HG02571 (cell line): ENCODE measurements at regions not wholly inside any gene's neighbourhood (a gene's known extent, or its start where the extent isn't known, plus 50 kb on each side); places are given as distances from the start of the nearest gene placed in this dataset.

ENCODE experiments used
- ATAC-seq: cut with Tn5 transposase; IDR thresholded peaks from one replicate; pipeline ENCODE4 v1.9.1; 2021; ENCODE audit warnings: mild to moderate bottlenecking, moderate library complexity; ENCODE audit not compliant: unreplicated experiment

- ATAC-seq: no peak
Measured at GRCh38 chr5:30856242-30856641, 337.2 kb upstream of the CDH6 start.

DNA sequence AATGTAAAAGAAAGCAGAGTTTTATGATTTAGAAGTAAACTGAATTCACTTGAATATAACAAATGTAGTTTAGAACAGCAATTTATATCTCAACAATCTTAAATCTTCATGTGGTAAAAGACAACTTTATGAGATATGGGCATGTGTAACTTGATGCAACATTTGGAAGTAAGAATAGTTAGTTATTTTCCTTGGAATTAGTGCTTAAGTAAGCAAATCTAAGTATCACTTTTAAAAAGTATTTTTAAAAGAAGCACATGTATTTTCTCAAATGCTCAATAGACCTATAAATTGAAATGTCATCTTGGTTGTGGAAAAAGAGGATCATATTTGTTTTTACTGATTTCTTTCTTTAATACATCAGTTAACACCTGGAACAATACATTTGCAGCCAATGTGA, 340.3 kb upstream of the CDH6 start:
- ATAC-seq: no peak

GRCh38 chr5:30850866-30851265, 342.6 kb upstream of the CDH6 start:
- no peak for ATAC-seq

GRCh38 chr5:30849931-30850710, 343.4 kb upstream of the CDH6 start:
- ATAC-seq: no peak

GRCh38 chr5:30846171-30846570, 347.3 kb upstream of the CDH6 start:
- no peak for ATAC-seq

- no peak for ATAC-seq
Measured at GRCh38 chr5:30845194-30845593, 348.3 kb upstream of the CDH6 start.

DNA sequence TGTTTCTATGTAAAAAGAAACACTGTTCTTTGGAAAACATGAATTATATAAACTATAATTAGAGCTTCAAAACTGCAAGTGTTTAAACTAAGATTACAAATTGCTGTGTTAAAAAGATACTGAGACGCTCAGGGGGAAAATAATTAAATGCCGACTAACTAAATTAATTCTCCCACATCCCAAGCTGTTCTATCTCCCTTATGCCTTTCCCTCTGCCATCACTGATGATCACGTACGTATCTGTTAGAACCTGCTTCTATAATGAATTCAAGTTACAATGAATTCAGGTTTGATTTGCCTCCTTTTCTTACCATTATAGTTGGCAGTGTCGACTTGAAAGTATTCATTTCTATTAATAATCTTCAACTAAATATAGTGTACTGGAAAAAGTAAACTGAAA, 349.9 kb upstream of the CDH6 start:
- ATAC-seq: no peak

- ATAC-seq: no peak
Measured at GRCh38 chr5:30839956-30840355, 353.5 kb upstream of the CDH6 start.

GRCh38 chr5:30838936-30839496, 354.5 kb upstream of the CDH6 start:
- no peak for ATAC-seq

DNA sequence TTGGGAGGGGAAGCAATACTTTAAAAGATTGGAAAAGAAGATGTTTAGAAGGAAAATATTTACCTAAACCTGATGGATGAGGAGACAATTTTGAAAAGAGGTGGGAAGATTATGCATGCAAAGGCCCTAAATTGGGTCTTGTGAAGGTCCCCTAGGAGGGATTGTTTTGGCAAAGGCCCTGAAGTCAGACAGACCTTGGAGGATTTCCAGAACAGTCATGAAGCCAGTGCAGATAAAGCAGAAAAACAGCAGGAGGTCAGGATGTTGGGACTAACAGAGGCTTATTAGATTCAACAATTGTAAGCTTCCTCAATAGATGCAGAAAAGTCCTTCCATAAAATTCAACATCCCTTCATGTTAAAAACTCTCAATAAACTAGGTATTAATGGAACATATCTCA, 361.0 kb upstream of the CDH6 start:
- no peak for ATAC-seq

GRCh38 chr5:30831605-30832004, 361.9 kb upstream of the CDH6 start:
- ATAC-seq: no peak

DNA sequence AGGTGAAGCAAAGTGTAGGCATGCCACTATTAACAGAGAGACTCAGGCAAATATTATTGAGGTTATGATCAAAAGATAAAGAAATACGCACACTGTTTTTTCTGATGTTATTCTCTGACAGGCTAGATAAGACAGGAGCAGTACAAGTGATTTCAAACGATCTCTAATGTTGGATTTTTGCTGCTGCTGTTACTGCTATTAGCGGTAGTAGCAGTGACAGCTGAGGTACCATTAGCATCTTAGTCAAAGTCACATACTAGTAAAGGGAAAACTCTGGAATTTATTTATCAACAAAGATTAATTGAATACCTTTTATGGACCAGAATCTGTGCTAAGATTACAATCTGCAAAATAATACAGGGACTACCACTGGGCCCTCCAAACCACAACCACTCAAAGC, 362.4 kb upstream of the CDH6 start:
- ATAC-seq: no peak

GRCh38 chr5:30811298-30811697, 382.2 kb upstream of the CDH6 start:
- no peak for ATAC-seq

- ATAC-seq: no peak
Measured at GRCh38 chr5:30809933-30810332, 383.6 kb upstream of the CDH6 start.

DNA sequence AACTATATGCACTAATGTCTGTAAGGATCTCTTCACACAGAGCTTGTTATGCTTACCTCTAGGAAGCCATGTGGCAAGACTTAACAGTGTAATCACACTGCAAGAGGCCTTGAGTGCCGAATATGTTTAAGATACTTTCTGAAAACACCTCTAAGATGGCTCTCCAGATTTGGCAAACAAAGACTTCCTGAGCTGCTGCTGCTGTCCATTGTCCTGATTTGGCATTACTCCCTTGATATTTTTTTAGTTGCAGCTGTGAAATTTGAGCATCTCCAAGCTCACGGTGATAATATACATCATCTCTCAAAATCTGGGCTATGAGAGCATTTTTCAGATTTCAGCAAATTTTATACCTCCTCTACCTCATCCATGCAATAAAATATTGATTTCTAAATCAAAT, 384.5 kb upstream of the CDH6 start:
- no peak for ATAC-seq

- ATAC-seq: no peak
Measured at GRCh38 chr5:30804739-30805505, 388.6 kb upstream of the CDH6 start.

GRCh38 chr5:30802961-30803705, 390.4 kb upstream of the CDH6 start:
- ATAC-seq: no peak

- no peak for ATAC-seq
Measured at GRCh38 chr5:30781643-30782042, 411.8 kb upstream of the CDH6 start.

DNA sequence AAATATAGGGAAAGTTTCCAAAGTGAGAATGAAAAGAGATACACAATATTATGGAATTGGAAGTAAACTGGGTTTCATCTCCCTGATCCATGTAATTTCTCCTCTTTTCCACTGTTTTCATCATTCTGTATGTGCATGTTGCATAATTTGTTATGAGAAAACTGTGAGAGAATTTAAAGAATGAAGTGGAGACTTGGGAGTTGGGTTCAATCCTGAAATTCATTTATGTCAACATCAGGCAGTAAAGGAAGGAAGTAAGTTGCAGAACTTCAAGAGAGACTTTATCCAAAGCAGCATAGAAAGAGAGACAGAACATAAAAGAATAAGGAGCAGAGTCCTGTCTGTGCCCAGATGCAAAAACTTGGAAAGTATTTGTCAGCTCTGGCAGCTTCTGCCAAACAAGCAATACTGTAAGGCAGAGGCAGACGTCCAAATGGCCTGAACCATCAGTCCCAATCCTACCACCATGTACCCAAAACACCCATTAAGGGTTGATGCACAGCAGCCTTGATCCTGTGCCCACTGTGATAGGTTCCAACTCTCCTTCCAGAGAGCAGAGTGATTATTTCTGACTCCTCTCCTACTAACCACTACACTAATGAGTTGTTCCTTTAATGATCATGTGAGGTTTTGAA, 425.3 kb upstream of the CDH6 start:
- no peak for ATAC-seq

GRCh38 chr5:30765706-30766105, 427.8 kb upstream of the CDH6 start:
- no peak for ATAC-seq

GRCh38 chr5:30765227-30765626, 428.3 kb upstream of the CDH6 start:
- ATAC-seq: no peak
